ENCODE measurements at regions not wholly inside any gene's neighbourhood (a gene's known extent, or its start where the extent isn't known, plus 50 kb on each side); places are given as distances from the start of the nearest gene placed in this dataset.

DNA sequence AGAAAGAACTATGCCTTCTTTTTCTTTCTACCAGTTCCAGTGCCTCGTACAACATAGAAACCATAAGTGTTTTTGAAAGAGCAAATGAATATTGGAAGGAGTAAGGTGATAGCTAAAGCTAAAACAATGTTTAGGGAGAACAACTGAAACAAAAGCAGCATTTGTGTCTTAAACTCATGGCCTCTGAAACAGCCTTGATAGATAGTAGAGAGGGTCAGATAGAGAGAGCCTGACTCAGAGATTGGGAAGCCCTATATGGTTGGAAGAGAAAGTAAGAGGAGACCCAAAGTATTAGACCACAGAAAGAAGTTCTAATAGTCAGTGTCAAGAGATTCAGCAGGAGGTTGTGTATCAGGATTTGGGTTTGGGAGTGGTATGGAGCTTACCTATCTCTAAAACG, 79.6 kb upstream of the IFNG-AS1 start (continued):
- TF ChIP-seq CEBPZ (IDR thresholded peaks at IDR 0.05; ENCODE audit: low read length) (no peak), KDM2A (CRISPR knock-in tag; IDR thresholded peaks at IDR 0.05; ENCODE audit: borderline replicate concordance, low read depth) (no peak), CENPT (CRISPR knock-in tag; IDR thresholded peaks at IDR 0.05; ENCODE audit: low read depth) (no peak), ZSCAN20 (CRISPR knock-in tag; IDR thresholded peaks at IDR 0.05; ENCODE audit: borderline replicate concordance) (no peak), CSRNP1 (CRISPR knock-in tag; IDR thresholded peaks at IDR 0.05) (no peak), TEAD2 (CRISPR knock-in tag; IDR thresholded peaks at IDR 0.05) (no peak), ZNF333 (CRISPR knock-in tag; IDR thresholded peaks at IDR 0.05; ENCODE audit: borderline replicate concordance) (no peak), TFAP4 (IDR thresholded peaks at IDR 0.05; ENCODE audit: borderline replicate concordance, low read depth) (no peak)
- TF ChIP-seq, protein P1, sequence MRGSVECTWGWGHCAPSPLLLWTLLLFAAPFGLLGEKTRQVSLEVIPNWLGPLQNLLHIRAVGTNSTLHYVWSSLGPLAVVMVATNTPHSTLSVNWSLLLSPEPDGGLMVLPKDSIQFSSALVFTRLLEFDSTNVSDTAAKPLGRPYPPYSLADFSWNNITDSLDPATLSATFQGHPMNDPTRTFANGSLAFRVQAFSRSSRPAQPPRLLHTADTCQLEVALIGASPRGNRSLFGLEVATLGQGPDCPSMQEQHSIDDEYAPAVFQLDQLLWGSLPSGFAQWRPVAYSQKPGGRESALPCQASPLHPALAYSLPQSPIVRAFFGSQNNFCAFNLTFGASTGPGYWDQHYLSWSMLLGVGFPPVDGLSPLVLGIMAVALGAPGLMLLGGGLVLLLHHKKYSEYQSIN (CRISPR knock-in tag; IDR thresholded peaks at IDR 0.05; ENCODE audit: borderline replicate concordance), result no peak
